NCI-H2227 (cell line): ENCODE measurements at regions not wholly inside any gene's neighbourhood (a gene's known extent, or its start where the extent isn't known, plus 50 kb on each side); places are given as distances from the start of the nearest gene placed in this dataset.

Experiments used
- DNase-seq: peaks from one replicate; lab custom pipeline; 2025; ENCODE audit not compliant: unreplicated experiment; lab: John Stamatoyannopoulos, UW

- no peak for DNase-seq
These were observed 660.7 kb downstream of the PTPRU start for GRCh38 chr1:29896791-29897714.

- DNase-seq: no peak
These were observed 660.0 kb downstream of the PTPRU start for GRCh38 chr1:29896300-29896699.

- no peak for DNase-seq
These were observed 658.9 kb downstream of the PTPRU start for GRCh38 chr1:29895201-29895600.

- no peak for DNase-seq
These were observed 658.0 kb downstream of the PTPRU start for GRCh38 chr1:29894311-29894710.

- DNase-seq: no peak
These were observed 657.5 kb downstream of the PTPRU start for GRCh38 chr1:29893806-29894205.

GRCh38 chr1:29893046-29893723 lies 656.9 kb downstream of the PTPRU start:
- peak; percentile 44 for DNase-seq

- DNase-seq: no peak
These were observed 655.9 kb downstream of the PTPRU start for GRCh38 chr1:29892247-29892646.

GRCh38 chr1:29890201-29890959 lies 654.1 kb downstream of the PTPRU start:
- no peak for DNase-seq

GRCh38 chr1:29889776-29890175 lies 653.5 kb downstream of the PTPRU start:
- DNase-seq: no peak

- DNase-seq: no peak
These were observed 648.4 kb downstream of the PTPRU start for GRCh38 chr1:29884740-29885139.

GRCh38 chr1:29883986-29884385 lies 647.7 kb downstream of the PTPRU start:
- DNase-seq: no peak

- peak; percentile 45 for DNase-seq
These were observed 647.1 kb downstream of the PTPRU start for GRCh38 chr1:29883411-29883832.

- DNase-seq: no peak
These were observed 644.2 kb downstream of the PTPRU start for GRCh38 chr1:29880556-29880955.

- DNase-seq: no peak
These were observed 642.9 kb downstream of the PTPRU start for GRCh38 chr1:29879217-29879616.

GRCh38 chr1:29878501-29878900 lies 642.2 kb downstream of the PTPRU start:
- DNase-seq: no peak

- no peak for DNase-seq
These were observed 640.6 kb downstream of the PTPRU start for GRCh38 chr1:29876902-29877301.

GRCh38 chr1:29876441-29876840 lies 640.1 kb downstream of the PTPRU start:
- DNase-seq: no peak

GRCh38 chr1:29875557-29876028 lies 639.3 kb downstream of the PTPRU start:
- DNase-seq: peak; percentile 13

GRCh38 chr1:29870621-29871020 lies 634.3 kb downstream of the PTPRU start:
- DNase-seq: no peak

- DNase-seq: no peak
These were observed 633.5 kb downstream of the PTPRU start for GRCh38 chr1:29869802-29870201.

GRCh38 chr1:29868944-29869343 lies 632.6 kb downstream of the PTPRU start:
- DNase-seq: no peak
